Urinary bladder (tissue), 3 donors: ENCODE measurements at regions not wholly inside any gene's neighbourhood (a gene's known extent, or its start where the extent isn't known, plus 50 kb on each side); places are given as distances from the start of the nearest gene placed in this dataset.
"Not testable (repeated sequence)": the region's sequence is repeated elsewhere in the genome, so short reads cannot be mapped to it uniquely, and the experiment has no call there.

Experiments
- DNase-seq: peaks from one replicate; pipeline ENCODE4 v3.0.0-alpha.2; 2015; ENCODE audit errors: extremely low spot score
- H3K27ac ChIP-seq: one replicate; pipeline ENCODE4 v1.5.1; 2013; ENCODE audit warnings: low read depth, mild to moderate bottlenecking, moderate library complexity
- H3K36me3 ChIP-seq: one replicate; pipeline ENCODE4 v1.6.1; 2013; ENCODE audit warnings: mild to moderate bottlenecking, moderate library complexity; ENCODE audit not compliant: insufficient read depth
- H3K4me1 ChIP-seq: one replicate; pipeline ENCODE4 v1.6.1; 2013; ENCODE audit warnings: mild to moderate bottlenecking, moderate library complexity; ENCODE audit not compliant: insufficient read depth
- H3K4me3 ChIP-seq: one replicate; pipeline ENCODE4 v1.5.1; 2013; ENCODE audit warnings: low read depth, low read length
- WGBS: extraction: QIAGEN DNeasy Blood & Tissue Kit; methylation state at CpG from one replicate; pipeline ENCODE4 v1.1.7; 2013; 5-methylcytosine and 5-hydroxymethylcytosine counted together
- donor health status: healthy with polysubstance abuse.
- donor health status: healthy.

GRCh38 chr13:24613128-24613527 is 67.1 kb upstream of the ATP12A start:
- 85% methylated on average over 3 of the region's 3 CpGs for WGBS
- H3K4me1 ChIP-seq, result no peaks in the 10 kb centered on the region
- no peak overlapping the region for H3K27ac ChIP-seq
- H3K36me3 ChIP-seq, result no peaks in the 10 kb centered on the region
- no peak for DNase-seq
- no peak overlapping the region for H3K4me3 ChIP-seq

GRCh38 chr13:24613755-24614154 is 66.5 kb upstream of the ATP12A start:
- H3K36me3 ChIP-seq, result no peaks in the 10 kb centered on the region
- H3K27ac ChIP-seq, result no peak overlapping the region
- no peaks in the 10 kb centered on the region for H3K4me1 ChIP-seq
- H3K4me3 ChIP-seq, result no peak overlapping the region
- WGBS, result 92% methylated on average over 11 of the region's 11 CpGs
- no peak for DNase-seq

GRCh38 chr13:24614306-24615080 is 65.7 kb upstream of the ATP12A start:
- 91% methylated on average over 15 of the region's 15 CpGs for WGBS
- H3K36me3 ChIP-seq, result no peaks in the 10 kb centered on the region
- no peak overlapping the region for H3K27ac ChIP-seq
- no peak overlapping the region for H3K4me3 ChIP-seq
- H3K4me1 ChIP-seq, result no peaks in the 10 kb centered on the region
- no peak for DNase-seq

GRCh38 chr13:24615114-24615513 is 65.1 kb upstream of the ATP12A start:
- Histone ChIP-seq H3K36me3 (no peaks in the 10 kb centered on the region), H3K27ac (no peak overlapping the region), H3K4me3 (no peak overlapping the region), H3K4me1 (no peaks in the 10 kb centered on the region)
- no peak for DNase-seq
- 90% methylated on average over 9 of the region's 9 CpGs for WGBS

GRCh38 chr13:24615911-24616472 is 64.2 kb upstream of the ATP12A start:
- Histone ChIP-seq H3K4me3 (no peak overlapping the region), H3K36me3 (no peaks in the 10 kb centered on the region), H3K4me1 (no peaks in the 10 kb centered on the region), H3K27ac (no peak overlapping the region)
- DNase-seq, result no peak
- WGBS, result 82% methylated on average over 9 of the region's 9 CpGs

- Histone ChIP-seq H3K4me3 (no peak overlapping the region), H3K36me3 (no peaks in the 10 kb centered on the region), H3K27ac (no peak overlapping the region), H3K4me1 (no peaks in the 10 kb centered on the region)
- no peak for DNase-seq
- WGBS, result 98% methylated on average over 4 of the region's 4 CpGs
These were observed 63.7 kb upstream of the ATP12A start for GRCh38 chr13:24616514-24616913.

GRCh38 chr13:24617256-24618010 is 62.8 kb upstream of the ATP12A start:
- Histone ChIP-seq H3K27ac (no peak overlapping the region), H3K36me3 (no peaks in the 10 kb centered on the region), H3K4me3 (no peak overlapping the region), H3K4me1 (no peaks in the 10 kb centered on the region)
- 88% methylated on average over 12 of the region's 12 CpGs for WGBS
- DNase-seq, result no peak

- Histone ChIP-seq H3K4me3 (no peak overlapping the region), H3K4me1 (no peaks in the 10 kb centered on the region), H3K36me3 (no peaks in the 10 kb centered on the region), H3K27ac (no peak overlapping the region)
- WGBS, result 75% methylated on average over 15 of the region's 15 CpGs
- no peak for DNase-seq
These were observed 61.9 kb upstream of the ATP12A start for GRCh38 chr13:24618011-24618955.

GRCh38 chr13:24619282-24619681 is 60.9 kb upstream of the ATP12A start:
- no peak for DNase-seq
- 86% methylated on average over 7 of the region's 7 CpGs for WGBS
- H3K27ac ChIP-seq, result no peak overlapping the region
- H3K36me3 ChIP-seq, result no peaks in the 10 kb centered on the region
- H3K4me1 ChIP-seq, result no peaks in the 10 kb centered on the region
- no peak overlapping the region for H3K4me3 ChIP-seq

- H3K4me3 ChIP-seq, H3K4me1 ChIP-seq, DNase-seq, H3K36me3 ChIP-seq, H3K27ac ChIP-seq: not testable (repeated sequence)
- WGBS, result 92% methylated on average over 8 of the region's 8 CpGs
These were observed 57.6 kb upstream of the ATP12A start for GRCh38 chr13:24622481-24623148.

GRCh38 chr13:24623149-24623665 is 57.0 kb upstream of the ATP12A start:
- no peak overlapping the region for H3K4me3 ChIP-seq
- H3K4me1 ChIP-seq, result peaks cover 2% of the 10 kb centered on the region
- no peaks in the 10 kb centered on the region for H3K36me3 ChIP-seq
- no peak for DNase-seq
- WGBS, result 98% methylated on average over 18 of the region's 18 CpGs
- H3K27ac ChIP-seq, result no peak overlapping the region

- no peak overlapping the region for H3K4me3 ChIP-seq
- H3K27ac ChIP-seq, result peak overlapping the region; percentile 70
- 88% methylated on average over 12 of the region's 12 CpGs for WGBS
- DNase-seq, result no peak
- H3K4me1 ChIP-seq, result peaks cover 2% of the 10 kb centered on the region
- H3K36me3 ChIP-seq, result no peaks in the 10 kb centered on the region
These were observed 55.8 kb upstream of the ATP12A start for GRCh38 chr13:24624363-24624762.
